ENCODE measurements at regions not wholly inside any gene's neighbourhood (a gene's known extent, or its start where the extent isn't known, plus 50 kb on each side); places are given as distances from the start of the nearest gene placed in this dataset.

DNA sequence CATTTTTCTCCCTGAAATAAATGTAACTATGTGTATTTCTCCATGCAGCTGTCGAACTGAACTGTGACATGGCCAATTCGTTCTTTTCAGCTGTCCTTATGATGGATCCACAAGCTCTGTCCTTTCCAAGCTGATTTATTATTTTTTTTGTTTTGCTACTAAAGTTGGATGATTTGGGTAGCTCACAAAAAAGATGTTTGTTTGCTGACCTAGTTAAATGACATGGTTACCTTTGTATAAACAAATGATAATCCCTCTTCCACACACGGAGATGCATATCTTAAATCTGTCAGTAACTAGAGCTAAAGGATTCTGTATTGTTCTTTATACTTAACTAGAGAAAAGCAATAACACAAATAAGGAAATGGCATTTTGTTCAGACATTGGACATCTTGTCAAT is 884.3 kb upstream of the PCDH20 start:
- TF ChIP-seq, protein P1, sequence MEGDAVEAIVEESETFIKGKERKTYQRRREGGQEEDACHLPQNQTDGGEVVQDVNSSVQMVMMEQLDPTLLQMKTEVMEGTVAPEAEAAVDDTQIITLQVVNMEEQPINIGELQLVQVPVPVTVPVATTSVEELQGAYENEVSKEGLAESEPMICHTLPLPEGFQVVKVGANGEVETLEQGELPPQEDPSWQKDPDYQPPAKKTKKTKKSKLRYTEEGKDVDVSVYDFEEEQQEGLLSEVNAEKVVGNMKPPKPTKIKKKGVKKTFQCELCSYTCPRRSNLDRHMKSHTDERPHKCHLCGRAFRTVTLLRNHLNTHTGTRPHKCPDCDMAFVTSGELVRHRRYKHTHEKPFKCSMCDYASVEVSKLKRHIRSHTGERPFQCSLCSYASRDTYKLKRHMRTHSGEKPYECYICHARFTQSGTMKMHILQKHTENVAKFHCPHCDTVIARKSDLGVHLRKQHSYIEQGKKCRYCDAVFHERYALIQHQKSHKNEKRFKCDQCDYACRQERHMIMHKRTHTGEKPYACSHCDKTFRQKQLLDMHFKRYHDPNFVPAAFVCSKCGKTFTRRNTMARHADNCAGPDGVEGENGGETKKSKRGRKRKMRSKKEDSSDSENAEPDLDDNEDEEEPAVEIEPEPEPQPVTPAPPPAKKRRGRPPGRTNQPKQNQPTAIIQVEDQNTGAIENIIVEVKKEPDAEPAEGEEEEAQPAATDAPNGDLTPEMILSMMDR (IDR thresholded peaks at IDR 0.05; ENCODE audit: poor library complexity) = no peak
- TF ChIP-seq EZH2 (IDR thresholded peaks at IDR 0.05; ENCODE audit: borderline replicate concordance) (no peak), EZH2phosphoT487 (IDR thresholded peaks at IDR 0.05; ENCODE audit: low read depth, severe bottlenecking, unreplicated experiment) (no peak)

Data from hepatocyte (in vitro differentiated cells).